A549 (cell line): ENCODE measurements at regions not wholly inside any gene's neighbourhood (a gene's known extent, or its start where the extent isn't known, plus 50 kb on each side); places are given as distances from the start of the nearest gene placed in this dataset.

Experiments
- ATAC-seq, 2 experiments: fragments of 200-7000 bp in 1 of 2; fragments of >200 bp in 1 of 2; cut with Nextera tagmentation in 1 of 2; cut with Tn5 transposase in 1 of 2; 3 replicates each; pipeline versions ENCODE4 v1.8.0 to v1.9.1; 2018 to 2020; ENCODE audit warnings: mild to moderate bottlenecking in 1 of 2, moderate library complexity in 1 of 2
- CTCF ChIA-PET: fragments of 300-600 bp; sonication (Branson Sonifier 250); formaldehyde crosslinking; extraction: SDS; loops from one replicate; lab custom pipeline; 2021; ENCODE audit warnings: antibody characterized with exemption, inconsistent platforms; lab: Yijun Ruan, JAX
- POLR2A ChIA-PET: fragments of 350-600 bp; formaldehyde crosslinking; extraction: SDS; loops from one replicate; lab custom pipeline; 2021; ENCODE audit warnings: antibody characterized with exemption, inconsistent platforms; lab: Yijun Ruan, JAX
- DNase-seq, 2 experiments: peaks; one replicate each; pipeline versions ENCODE4 v3.0.0 to v3.0.0-alpha.2; 2011 to 2016; ENCODE audit warnings: low read depth in 1 of 2, low spot score in 1 of 2
- FAIRE-seq: peaks from 2 replicates; lab custom pipeline; 2011; peaks lifted over from hg19 to GRCh38; lab: Jason Lieb, UNC
- H3K27ac ChIP-seq, 2 experiments: fragments of >200 bp; sonication (Bioruptor Twin); formaldehyde crosslinking; 3 replicates each; pipeline ENCODE4 v1.5.1; 2016 to 2017
- H3K4me1 ChIP-seq: fragments of >200 bp; sonication (Bioruptor Twin); formaldehyde crosslinking; 3 replicates; pipeline ENCODE4 v1.6.1; 2016
- H3K4me2 ChIP-seq: fragments of >200 bp; sonication (Bioruptor Twin); formaldehyde crosslinking; 3 replicates; pipeline ENCODE4 v1.6.1; 2016
- H3K4me3 ChIP-seq: fragments of >200 bp; sonication (Bioruptor Twin); formaldehyde crosslinking; 3 replicates; pipeline ENCODE4 v1.5.1; 2016
- H3K9me3 ChIP-seq: fragments of >200 bp; sonication (Bioruptor Twin); formaldehyde crosslinking; 3 replicates; pipeline ENCODE4 v1.6.1; 2016
- BCL3 ChIP-seq: fragments of >200 bp; sonication (Bioruptor Twin); formaldehyde crosslinking; IDR thresholded peaks from 3 replicates; pipeline ENCODE4 v1.6.1; 2016
- BHLHE40 ChIP-seq: IDR thresholded peaks from 2 replicates; pipeline ENCODE4 v1.6.1; 2012; ENCODE audit warnings: low read depth, low read length, inconsistent platforms
- CBX8 ChIP-seq: fragments of 200-600 bp; sonication (generic); IDR thresholded peaks from 2 replicates; pipeline ENCODE4 v1.6.1; 2016
- CEBPB ChIP-seq, 2 experiments: fragments of >200 bp in 1 of 2; sonication (Bioruptor Twin) in 1 of 2; formaldehyde crosslinking in 1 of 2; IDR thresholded peaks; 2 replicates each; pipeline ENCODE4 v1.6.1; 2012 to 2016
- E2F6 ChIP-seq: IDR thresholded peaks from 2 replicates; pipeline ENCODE4 v1.6.1; 2012; ENCODE audit warnings: low read depth, borderline replicate concordance
- EHF ChIP-seq: fragments of 250-450 bp; sonication (Bioruptor Pico); IDR thresholded peaks from 2 replicates; pipeline ENCODE4 v1.5.0; 2020; ENCODE audit warnings: mild to moderate bottlenecking
- ELK1 ChIP-seq: fragments of 150-350 bp; IDR thresholded peaks from 2 replicates; pipeline ENCODE4 v1.6.1; 2014; ENCODE audit warnings: low read depth, mild to moderate bottlenecking, low read length
- ESRRA ChIP-seq: fragments of 150-350 bp; IDR thresholded peaks from 2 replicates; pipeline ENCODE4 v1.6.1; 2014; ENCODE audit warnings: mild to moderate bottlenecking, low read length, borderline replicate concordance
- FOSB ChIP-seq: fragments of 250-450 bp; sonication (Bioruptor Pico); IDR thresholded peaks from 2 replicates; pipeline ENCODE4 v1.5.0; 2020; ENCODE audit warnings: mild to moderate bottlenecking, moderate library complexity
- FOSL2 ChIP-seq, 2 experiments: fragments of 450-650 bp in 1 of 2; fragments of >200 bp in 1 of 2; sonication (Bioruptor Twin) in 1 of 2; formaldehyde crosslinking; IDR thresholded peaks; 2 replicates each; pipeline versions ENCODE4 v1.5.0 to v1.6.1; 2016 to 2020; ENCODE audit warnings: mild to moderate bottlenecking in 1 of 2, moderate library complexity in 1 of 2
- FOXS1 ChIP-seq: fragments of 250-450 bp; sonication (Bioruptor Pico); IDR thresholded peaks from 2 replicates; pipeline ENCODE4 v1.5.0; 2020; ENCODE audit warnings: mild to moderate bottlenecking, moderate library complexity
- HMGXB4 ChIP-seq: fragments of 250-450 bp; sonication (Bioruptor Pico); IDR thresholded peaks from 2 replicates; pipeline ENCODE4 v1.5.0; 2021; ENCODE audit warnings: mild to moderate bottlenecking, moderate library complexity, borderline replicate concordance
- JUN ChIP-seq, 2 experiments: fragments of >200 bp; sonication (Bioruptor Twin); formaldehyde crosslinking; IDR thresholded peaks; 2 replicates in 1 of 2; 3 replicates in 1 of 2; pipeline ENCODE4 v1.6.1; 2016 to 2017
- KDM1A ChIP-seq: fragments of 200-600 bp; sonication (generic); IDR thresholded peaks from 2 replicates; pipeline ENCODE4 v1.6.1; 2016; ENCODE audit warnings: low read depth, mild to moderate bottlenecking
- KDM5A ChIP-seq: fragments of 200-600 bp; sonication (generic); IDR thresholded peaks from 2 replicates; pipeline ENCODE4 v1.6.1; 2016; ENCODE audit warnings: antibody characterized with exemption, mild to moderate bottlenecking
- MAFK ChIP-seq: fragments of 450-650 bp; IDR thresholded peaks from 2 replicates; pipeline ENCODE4 v1.6.1; 2014; ENCODE audit not compliant: partially characterized antibody
- MAZ ChIP-seq: fragments of 150-350 bp; IDR thresholded peaks from 2 replicates; pipeline ENCODE4 v1.6.1; 2014; ENCODE audit warnings: antibody characterized with exemption, low read depth, low read length, borderline replicate concordance
- NPAS2 ChIP-seq: fragments of 250-450 bp; sonication (Bioruptor Pico); IDR thresholded peaks from 2 replicates; pipeline ENCODE4 v1.8.0; 2022; ENCODE audit warnings: mild to moderate bottlenecking, moderate library complexity, borderline replicate concordance
- NR3C1 ChIP-seq: fragments of >200 bp; sonication (Bioruptor Twin); formaldehyde crosslinking; IDR thresholded peaks from 3 replicates; pipeline ENCODE4 v1.6.1; 2017
- POLR2A ChIP-seq: IDR thresholded peaks from 2 replicates; pipeline ENCODE4 v1.6.1; 2012; ENCODE audit warnings: mild to moderate bottlenecking, low read length
- RAD21 ChIP-seq, 2 experiments: fragments of >200 bp in 1 of 2; sonication (Bioruptor Twin) in 1 of 2; formaldehyde crosslinking in 1 of 2; IDR thresholded peaks in 1 of 2; conservative IDR thresholded peaks in 1 of 2; 2 replicates in 1 of 2; 3 replicates in 1 of 2; pipeline ENCODE4 v1.6.1; 2012 to 2018; ENCODE audit warnings: inconsistent platforms in 1 of 2
- RARB ChIP-seq: fragments of 250-450 bp; sonication (Bioruptor Pico); IDR thresholded peaks from 2 replicates; pipeline ENCODE4 v1.8.0; 2021; ENCODE audit warnings: mild to moderate bottlenecking, moderate library complexity
- RFX5 ChIP-seq: fragments of 450-650 bp; IDR thresholded peaks from 2 replicates; pipeline ENCODE4 v1.7.1; 2014; ENCODE audit warnings: antibody characterized with exemption, mild to moderate bottlenecking, moderate library complexity
- RNF2 ChIP-seq: fragments of 200-600 bp; sonication (generic); IDR thresholded peaks from 2 replicates; pipeline ENCODE4 v1.6.1; 2016; ENCODE audit warnings: low read depth, mild to moderate bottlenecking, antibody characterized with exemption, moderate library complexity, borderline replicate concordance
- SMC3 ChIP-seq: fragments of >200 bp; sonication (Bioruptor Twin); formaldehyde crosslinking; IDR thresholded peaks from 3 replicates; pipeline ENCODE4 v1.6.1; 2018; ENCODE audit warnings: inconsistent platforms
- ZFP36 ChIP-seq: fragments of 450-650 bp; IDR thresholded peaks from 2 replicates; pipeline ENCODE4 v1.6.1; 2014; ENCODE audit warnings: borderline replicate concordance; ENCODE audit not compliant: partially characterized antibody
- ZSCAN20 ChIP-seq: fragments of 250-450 bp; sonication (Bioruptor Pico); IDR thresholded peaks from 2 replicates; pipeline ENCODE4 v1.8.0; 2022; ENCODE audit warnings: mild to moderate bottlenecking, moderate library complexity
- WGBS: methylation state at CpG from one replicate; pipeline ENCODE4 v1.1.6; 2017; ENCODE audit errors: missing lambda C conversion rate; 5-methylcytosine and 5-hydroxymethylcytosine counted together
- TF ChIP-seq, protein P1 (sequence below): fragments of 450-650 bp; IDR thresholded peaks from 2 replicates; pipeline ENCODE4 v1.6.1; 2014; ENCODE audit warnings: antibody characterized with exemption

DNA sequence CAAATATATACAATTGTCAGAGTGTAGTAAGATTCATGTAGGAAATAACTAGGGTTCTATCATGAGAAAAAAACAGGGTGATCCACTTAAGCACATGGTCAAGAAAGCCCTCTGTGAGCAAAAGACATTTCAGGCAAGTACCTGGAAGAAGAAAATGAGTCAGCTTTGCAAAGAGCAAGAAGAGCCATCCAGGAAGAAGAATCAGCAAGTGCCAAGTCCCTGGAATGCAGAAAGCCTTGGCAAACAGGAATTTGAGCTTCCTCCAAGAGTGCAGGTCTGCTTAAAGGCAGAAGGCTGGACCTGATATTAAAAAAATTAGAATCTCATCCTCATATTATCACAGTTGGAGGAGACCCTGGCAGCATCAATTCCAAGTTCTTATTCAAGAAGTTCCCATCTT lies 188.5 kb upstream of the CELF4 start:
- no peak for TF ChIP-seq CEBPB (IDR thresholded peaks at IDR 0.05)
- no peak for TF ChIP-seq NPAS2 (CRISPR knock-in tag)
- no peak for TF ChIP-seq MAZ
- TF ChIP-seq KDM5A, result no peak
- no peak for TF ChIP-seq ZFP36
- TF ChIP-seq RFX5, result no peak
- TF ChIP-seq SMC3, result no peak
- TF ChIP-seq MAFK, result no peak
- no peak for TF ChIP-seq KDM1A
- TF ChIP-seq RAD21 (conservative IDR thresholded peaks at IDR 0.05 in 1 of 2, IDR thresholded peaks at IDR 0.05 in 1 of 2), result no peak
- no peak for TF ChIP-seq NR3C1
- no peak for TF ChIP-seq FOSL2 (IDR thresholded peaks at IDR 0.05)
- TF ChIP-seq FOSL2 (CRISPR knock-in tag; IDR thresholded peaks at IDR 0.05), result no peak
- TF ChIP-seq, protein P1, sequence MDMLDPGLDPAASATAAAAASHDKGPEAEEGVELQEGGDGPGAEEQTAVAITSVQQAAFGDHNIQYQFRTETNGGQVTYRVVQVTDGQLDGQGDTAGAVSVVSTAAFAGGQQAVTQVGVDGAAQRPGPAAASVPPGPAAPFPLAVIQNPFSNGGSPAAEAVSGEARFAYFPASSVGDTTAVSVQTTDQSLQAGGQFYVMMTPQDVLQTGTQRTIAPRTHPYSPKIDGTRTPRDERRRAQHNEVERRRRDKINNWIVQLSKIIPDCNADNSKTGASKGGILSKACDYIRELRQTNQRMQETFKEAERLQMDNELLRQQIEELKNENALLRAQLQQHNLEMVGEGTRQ, result no peak
- no peak for TF ChIP-seq FOSB (CRISPR knock-in tag)
- TF ChIP-seq CBX8, result no peak
- TF ChIP-seq HMGXB4, result no peak
- Histone ChIP-seq H3K27ac (no peak overlapping the region), H3K4me2 (no peak overlapping the region), H3K4me3 (no peak overlapping the region), H3K9me3 (no peaks in the 10 kb centered on the region), H3K4me1 (no peaks in the 10 kb centered on the region)
- CTCF ChIA-PET, result no interaction called here
- no peak for DNase-seq
- POLR2A ChIA-PET, result no interaction called here
- no peak for ATAC-seq
- FAIRE-seq, result no peak

- no peak overlapping the region for H3K4me3 ChIP-seq
- ChIA-PET CTCF (no interaction called here), POLR2A (no interaction called here)
- DNase-seq (no peak), ATAC-seq (no peak), FAIRE-seq (no peak)
- no peaks in the 10 kb centered on the region for H3K9me3 ChIP-seq
- 0% methylated on average over 2 of the region's 2 CpGs for WGBS
- H3K4me1 ChIP-seq, result no peaks in the 10 kb centered on the region
- H3K4me2 ChIP-seq, result no peak overlapping the region
- no peak overlapping the region for H3K27ac ChIP-seq
- TF ChIP-seq RARB (CRISPR knock-in tag) (no peak), CEBPB (IDR thresholded peaks at IDR 0.05) (no peak), MAZ (no peak), MAFK (no peak)
Observed at GRCh38 chr18:37742436-37742835, 176.8 kb upstream of the CELF4 start.

- WGBS, result 5% methylated on average over 7 of the region's 7 CpGs
- no peak overlapping the region for H3K4me3 ChIP-seq
- H3K4me1 ChIP-seq, result no peaks in the 10 kb centered on the region
- H3K9me3 ChIP-seq, result no peaks in the 10 kb centered on the region
- ATAC-seq (no peak), DNase-seq (no peak), FAIRE-seq (no peak)
- no peak overlapping the region for H3K4me2 ChIP-seq
- CTCF ChIA-PET, result no interaction called here
- H3K27ac ChIP-seq, result no peak overlapping the region
- POLR2A ChIA-PET, result no interaction called here
- TF ChIP-seq SMC3 (no peak), ZSCAN20 (CRISPR knock-in tag) (no peak), POLR2A (no peak), ELK1 (no peak), JUN (IDR thresholded peaks at IDR 0.05) (no peak), KDM1A (no peak), RNF2 (no peak), RFX5 (no peak), BHLHE40 (no peak), BCL3 (no peak), EHF (no peak), E2F6 (no peak), FOXS1 (CRISPR knock-in tag) (no peak), ESRRA (no peak)
Observed at GRCh38 chr18:37741032-37741623, 175.5 kb upstream of the CELF4 start.
